Activated CD4-positive, alpha-beta T cell treated with anti-CD3 and anti-CD28 coated beads for 4 hours (primary cell): ENCODE measurements at regions not wholly inside any gene's neighbourhood (a gene's known extent, or its start where the extent isn't known, plus 50 kb on each side); places are given as distances from the start of the nearest gene placed in this dataset.

Experiments used
- DNase-seq, 2 donors: peaks; one replicate each; pipeline ENCODE4 v3.0.0-alpha.2; 2020

DNA sequence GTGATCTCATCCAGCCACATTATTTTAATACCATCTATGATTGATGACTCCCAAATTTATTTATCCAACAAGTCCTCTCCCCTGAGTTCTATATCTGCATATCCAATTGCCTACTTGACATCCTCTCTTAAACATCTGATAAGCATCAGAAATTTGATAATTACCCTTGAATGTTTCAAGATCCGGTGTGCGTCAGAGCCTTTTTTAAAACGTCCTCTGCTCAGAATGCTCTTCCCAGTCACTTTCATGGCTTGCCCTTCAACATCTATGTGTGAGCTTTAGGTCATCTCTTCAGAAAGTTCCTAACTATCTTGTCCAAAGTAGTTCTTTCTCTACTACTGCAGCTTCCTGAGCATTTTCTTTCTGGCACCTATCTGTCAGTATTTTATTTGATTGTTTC is 364.3 kb downstream of the PLPP3 start:
- no peak for DNase-seq

DNA sequence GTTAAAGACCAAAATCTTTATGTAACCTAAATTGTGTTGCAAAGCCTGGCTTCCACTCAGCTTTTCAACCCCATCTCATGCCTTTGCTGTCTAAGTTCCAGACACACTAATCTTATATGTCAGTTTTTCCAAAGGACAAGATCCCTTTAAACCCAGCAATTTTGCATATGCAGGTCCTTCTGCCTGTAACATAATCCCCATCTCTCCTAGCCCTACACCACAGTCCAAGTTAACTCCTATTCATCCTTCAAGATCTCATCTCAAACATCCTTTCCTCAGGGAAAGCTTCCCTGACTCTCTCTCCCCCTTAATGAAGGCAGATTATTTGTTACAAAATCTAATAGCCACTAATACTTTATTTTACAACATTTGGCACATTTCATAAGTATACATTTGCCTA is 366.3 kb downstream of the PLPP3 start:
- DNase-seq, result no peak

DNA sequence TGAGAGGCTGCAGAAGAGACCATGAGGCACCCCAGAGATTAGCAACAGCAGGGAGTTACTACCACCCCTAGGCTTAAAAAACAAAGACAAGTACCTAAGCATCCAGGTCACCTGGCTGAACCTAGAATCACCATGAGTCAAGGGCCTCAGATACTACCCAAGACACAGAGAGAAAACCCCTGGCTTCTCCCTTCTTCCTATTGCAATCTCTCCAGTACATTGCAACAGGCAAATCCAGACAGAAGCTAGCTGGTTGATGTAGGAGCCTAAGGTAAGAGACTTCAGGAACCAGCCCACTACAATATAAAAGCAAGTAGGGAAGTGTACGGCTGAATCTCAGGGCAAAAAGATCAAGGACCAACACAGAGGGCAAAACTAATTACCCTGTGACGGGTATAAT is 367.2 kb downstream of the PLPP3 start:
- no peak for DNase-seq

DNA sequence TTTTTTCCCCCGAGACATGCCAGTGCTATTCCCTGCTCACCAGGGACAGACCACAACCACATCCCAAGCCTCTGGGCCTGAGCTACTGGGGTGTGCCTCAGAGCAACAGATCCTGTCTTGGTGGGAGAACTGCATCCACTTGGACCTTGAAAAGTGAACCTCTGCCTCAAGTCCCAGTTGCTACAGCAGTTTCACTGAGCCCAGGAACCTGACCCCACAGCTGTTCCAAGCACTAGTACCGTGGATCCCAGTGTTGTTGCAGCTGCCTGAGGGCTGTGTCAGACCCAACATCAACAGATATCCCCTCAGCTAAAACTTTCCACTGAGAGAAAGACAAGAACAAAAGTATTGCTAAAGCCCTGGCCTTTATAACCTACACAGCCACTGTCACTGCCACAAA is 373.0 kb downstream of the PLPP3 start:
- DNase-seq, result no peak

DNA sequence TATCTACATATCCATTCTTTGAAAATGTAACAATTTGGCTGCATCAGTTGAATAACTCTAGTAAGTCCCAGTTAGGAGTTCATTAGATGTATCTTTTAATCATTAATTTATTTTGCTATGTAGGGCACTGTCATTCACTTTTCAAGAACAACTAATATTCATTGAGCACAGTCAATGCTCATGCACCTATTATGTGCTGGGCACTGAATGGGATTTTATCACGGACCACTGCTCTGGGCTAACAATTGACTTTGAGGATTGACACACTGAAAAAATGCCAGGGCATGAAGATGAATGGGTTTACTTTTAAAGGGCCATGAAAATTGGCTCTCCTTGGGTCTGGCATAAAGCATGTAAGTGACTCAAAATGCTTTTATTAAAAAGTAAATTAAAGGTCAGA is 375.2 kb downstream of the PLPP3 start:
- DNase-seq, result no peak

DNA sequence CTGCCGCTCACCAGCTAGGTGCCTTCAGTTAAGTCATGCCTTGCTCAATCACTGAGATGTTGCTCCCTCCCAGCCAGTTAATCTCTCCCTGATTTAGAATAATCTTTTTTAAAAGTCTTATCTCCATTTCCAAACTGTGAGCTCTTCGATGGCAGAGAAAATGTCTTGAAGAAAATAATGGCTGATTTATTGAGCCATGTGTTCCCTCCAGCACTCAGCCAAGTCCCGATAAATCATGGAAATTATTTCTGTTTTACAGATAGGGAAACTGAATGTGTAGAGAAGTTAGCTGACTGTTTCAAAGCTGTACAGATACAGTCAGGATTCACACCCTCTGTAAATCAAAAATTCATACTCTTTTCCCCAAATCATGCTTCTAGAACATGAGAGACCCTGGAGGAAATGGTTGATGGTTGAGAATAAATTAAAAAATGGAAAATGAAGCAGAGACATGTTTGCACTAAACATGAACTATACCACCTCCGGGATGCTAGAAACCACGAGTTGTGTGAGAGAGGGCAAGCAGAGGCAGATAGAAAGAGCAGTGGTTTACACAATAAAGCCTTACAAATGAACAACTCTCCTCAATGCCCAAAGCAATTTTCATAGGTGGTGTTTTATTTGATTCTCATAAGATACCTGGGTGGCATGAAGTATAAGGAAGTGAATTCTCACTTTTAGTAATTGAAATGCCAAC is 376.4 kb downstream of the PLPP3 start:
- DNase-seq, result no peak

DNA sequence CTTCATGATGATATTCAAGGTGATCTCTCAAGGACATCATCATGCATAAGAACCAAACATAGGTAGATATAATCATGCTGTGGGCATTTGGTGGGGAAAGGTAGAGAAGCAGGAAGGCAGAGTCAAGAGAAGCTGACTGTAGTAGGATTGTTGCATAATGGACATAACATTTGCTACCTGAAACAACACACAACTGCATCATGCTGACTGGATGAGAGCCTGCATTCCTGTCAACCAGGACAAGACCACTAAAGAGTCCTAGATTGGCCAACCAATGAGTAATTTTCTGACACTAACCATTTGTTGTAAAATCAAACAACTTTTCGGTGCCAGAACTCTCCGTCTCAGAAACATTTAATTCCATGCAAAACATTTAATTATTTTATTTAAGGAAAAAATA is 377.2 kb downstream of the PLPP3 start:
- DNase-seq, result no peak

DNA sequence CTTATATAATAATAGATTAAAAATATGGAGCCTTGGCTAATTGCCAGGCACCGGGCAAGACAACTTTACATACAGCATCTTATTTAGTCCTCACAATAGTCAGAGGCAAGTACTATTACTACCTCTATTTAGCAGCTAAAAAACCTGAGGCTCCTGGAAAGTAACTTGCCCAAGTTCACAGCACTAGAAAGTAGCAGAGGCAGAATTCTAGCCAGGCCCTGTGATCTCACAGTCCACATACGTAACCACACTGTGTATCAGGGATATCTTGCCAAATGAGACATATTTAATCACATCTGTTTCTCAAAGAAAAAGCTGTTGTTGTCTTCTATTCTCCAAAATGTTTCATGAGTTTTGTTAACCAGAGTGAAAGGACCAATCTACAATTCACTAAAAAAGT is 378.5 kb downstream of the PLPP3 start:
- DNase-seq, result no peak

DNA sequence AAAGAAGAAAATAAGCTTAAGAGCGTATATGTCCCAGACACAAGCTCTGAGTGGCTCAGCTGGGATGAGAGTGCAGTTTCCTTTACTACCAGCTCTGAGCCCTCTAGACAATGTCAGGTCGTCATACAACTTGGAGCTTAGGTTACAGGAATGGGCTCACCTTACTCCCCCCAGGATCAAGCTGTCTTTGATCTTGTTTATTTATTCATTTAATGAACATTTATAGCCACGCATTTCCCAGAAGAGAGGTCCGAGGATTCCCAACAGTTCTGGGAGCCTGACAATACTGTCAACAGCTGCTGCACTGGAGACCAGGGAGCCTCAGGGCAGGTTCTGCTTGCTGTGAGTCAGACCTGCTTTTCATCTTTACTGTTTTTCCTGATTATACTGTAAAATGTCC is 378.9 kb downstream of the PLPP3 start:
- no peak for DNase-seq

DNA sequence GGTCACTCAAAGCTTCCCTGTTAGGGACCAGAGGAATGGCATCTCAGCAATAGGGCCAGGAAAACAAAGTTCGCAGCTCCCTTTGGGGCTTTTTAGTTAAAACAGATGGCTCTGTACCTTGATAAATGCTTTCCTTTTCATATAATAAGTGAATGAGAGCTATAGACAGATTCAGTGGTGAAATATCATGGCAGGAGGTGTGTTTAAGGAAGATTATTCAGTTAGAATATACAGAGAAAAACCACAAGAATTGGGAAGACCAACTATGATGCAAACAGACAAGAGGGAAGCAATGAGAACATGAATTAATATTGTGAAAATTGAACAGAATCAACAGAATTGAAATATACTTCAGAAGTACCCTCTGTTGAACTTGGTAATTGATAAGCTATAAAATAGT is 379.4 kb downstream of the PLPP3 start:
- no peak for DNase-seq

DNA sequence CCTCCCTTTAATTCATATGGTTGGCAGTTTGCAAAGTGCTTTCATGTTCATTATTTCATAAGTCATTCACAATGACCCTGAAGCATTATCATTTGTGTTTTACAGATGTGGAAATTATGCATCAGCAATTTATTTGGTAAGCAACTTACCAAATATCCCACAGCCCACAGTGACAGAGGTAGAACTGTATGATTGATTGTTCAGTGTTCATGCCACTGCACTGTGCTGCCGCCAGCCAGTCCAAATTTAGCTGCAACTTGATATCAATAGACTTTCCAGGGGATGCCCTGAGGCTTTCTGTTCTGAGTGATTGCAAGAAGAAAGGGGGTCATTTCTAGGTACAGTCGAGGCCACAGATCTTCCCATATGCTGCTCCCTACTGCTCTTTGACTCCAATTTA is 380.3 kb downstream of the PLPP3 start:
- no peak for DNase-seq

DNA sequence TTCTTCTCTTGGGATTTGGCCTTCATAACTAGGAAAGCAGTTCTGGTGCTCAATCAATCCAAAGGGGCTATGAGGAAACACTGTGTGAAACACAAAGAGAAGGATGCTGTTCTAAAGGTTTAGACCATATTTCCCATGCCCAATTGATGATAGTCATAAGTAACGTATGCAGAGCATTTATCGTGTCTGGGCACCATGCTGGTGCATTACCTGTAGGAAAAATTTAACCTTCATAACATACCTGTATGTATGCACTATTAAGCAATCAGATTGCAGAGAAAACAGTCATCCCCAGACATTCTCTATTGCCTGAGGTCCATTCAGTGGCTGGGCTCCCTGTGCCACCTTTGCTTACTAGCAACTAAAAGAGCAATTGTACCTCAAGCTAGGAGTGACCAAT is 381.4 kb downstream of the PLPP3 start:
- no peak for DNase-seq

DNA sequence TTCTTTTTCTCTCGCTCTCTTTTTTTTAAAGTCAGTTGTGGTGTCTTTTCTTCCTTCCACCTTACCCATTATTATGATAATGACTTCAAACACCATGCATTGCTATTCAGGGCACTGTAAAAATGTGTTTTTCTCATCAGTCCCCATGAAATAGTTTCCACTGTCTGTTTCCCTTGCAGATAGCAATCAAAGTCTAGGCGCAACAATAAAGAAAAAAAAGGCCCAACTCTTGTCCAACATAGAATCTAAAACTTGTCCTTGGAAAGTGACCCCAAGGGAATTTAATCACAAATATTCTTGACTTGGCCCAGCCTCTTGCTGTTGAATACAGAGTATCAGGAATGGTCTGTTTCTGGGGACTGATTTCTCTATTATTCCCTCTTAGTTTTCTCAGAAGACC is 382.5 kb downstream of the PLPP3 start:
- no peak for DNase-seq

DNA sequence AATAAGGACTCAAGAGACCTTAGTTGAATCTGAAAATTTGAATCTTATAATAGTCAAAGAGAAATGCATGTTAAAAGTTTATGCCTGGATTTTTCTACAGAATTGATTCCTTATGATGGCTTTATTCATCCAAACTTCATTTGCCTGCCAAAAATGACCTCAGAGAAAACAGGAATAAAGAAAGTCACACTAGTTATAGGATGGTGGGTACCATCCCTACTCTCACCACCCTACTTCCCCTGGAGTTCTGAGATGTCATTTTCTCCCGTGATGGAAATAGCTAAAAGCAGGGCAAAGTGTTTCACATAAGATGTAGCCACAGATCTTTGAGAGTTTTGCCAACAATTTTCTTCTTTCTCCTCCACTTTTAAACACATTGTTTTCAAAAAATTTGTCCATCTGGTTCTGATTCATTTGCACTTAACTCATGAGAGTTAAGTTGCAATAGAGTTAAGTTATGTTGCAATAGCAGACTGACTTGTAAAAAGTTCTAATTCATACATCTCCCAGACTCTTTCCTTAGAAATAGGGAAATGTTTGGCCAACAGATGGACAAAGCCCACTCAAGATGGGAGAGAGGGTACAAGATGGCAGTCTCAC is 384.6 kb downstream of the PLPP3 start:
- DNase-seq, result no peak

DNA sequence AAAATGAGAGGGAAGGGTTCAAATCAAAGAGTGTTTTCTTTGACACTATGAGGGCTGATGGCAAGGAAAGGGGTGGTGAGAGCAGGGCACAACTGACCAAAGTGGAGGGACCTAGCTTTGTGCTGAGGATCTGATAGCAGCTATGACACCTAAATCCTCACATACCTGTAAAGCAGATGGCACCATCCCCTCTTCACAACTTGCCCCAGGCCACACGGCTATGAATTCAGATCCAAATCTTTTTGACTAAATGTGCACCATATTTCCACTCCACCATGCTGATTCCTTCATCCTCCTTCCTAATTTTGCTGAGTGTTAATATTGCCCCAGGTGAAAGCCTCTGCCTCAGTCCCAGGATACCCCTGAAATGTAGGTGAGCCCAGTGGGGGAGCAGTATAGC is 385.7 kb downstream of the PLPP3 start:
- no peak for DNase-seq

DNA sequence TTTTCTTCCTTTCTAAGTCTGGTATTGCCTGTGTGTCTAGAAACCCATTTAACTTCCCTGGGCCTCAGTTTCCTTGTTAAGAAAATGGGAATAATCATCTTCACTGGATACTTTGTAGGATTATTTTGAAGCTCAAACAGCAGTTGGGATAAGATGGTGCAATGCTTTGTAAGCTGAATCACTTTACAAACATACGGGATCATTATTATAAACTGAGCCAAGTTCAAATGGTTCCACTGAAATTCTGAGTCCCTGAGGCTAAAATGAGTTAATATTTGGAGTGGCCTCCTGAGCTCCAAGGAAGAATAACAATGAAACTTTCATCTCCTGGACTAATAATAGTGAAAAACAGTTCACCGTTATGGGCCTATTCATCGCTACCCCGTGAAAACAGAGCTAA is 388.0 kb downstream of the PLPP3 start:
- DNase-seq, result no peak

DNA sequence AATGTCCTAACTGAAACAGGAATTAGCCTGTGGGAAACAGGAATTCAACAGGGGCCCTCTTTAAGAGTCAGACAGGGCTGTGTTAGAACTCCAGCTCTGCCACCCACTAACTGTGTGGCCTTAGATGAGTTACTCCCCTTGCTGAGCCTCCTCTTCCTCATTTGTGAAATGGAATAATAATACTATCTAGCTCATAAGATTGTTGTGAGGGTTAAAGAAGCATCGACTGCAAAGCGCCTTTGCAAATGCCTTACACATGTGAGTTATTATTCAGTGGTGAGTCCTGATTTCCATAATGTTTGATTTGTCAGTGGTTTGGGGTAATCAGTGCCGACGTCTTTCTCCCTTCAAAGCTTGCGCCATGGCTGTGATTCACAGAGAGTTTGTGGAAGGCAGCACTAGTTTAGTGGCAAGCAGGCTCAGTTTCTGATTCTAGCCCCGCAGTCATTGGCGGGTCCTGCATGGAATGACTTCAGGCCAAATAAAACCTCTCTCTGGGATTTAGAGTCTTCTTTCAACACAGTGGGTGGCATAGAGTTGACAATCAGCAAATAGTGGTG is 388.5 kb downstream of the PLPP3 start:
- no peak for DNase-seq

DNA sequence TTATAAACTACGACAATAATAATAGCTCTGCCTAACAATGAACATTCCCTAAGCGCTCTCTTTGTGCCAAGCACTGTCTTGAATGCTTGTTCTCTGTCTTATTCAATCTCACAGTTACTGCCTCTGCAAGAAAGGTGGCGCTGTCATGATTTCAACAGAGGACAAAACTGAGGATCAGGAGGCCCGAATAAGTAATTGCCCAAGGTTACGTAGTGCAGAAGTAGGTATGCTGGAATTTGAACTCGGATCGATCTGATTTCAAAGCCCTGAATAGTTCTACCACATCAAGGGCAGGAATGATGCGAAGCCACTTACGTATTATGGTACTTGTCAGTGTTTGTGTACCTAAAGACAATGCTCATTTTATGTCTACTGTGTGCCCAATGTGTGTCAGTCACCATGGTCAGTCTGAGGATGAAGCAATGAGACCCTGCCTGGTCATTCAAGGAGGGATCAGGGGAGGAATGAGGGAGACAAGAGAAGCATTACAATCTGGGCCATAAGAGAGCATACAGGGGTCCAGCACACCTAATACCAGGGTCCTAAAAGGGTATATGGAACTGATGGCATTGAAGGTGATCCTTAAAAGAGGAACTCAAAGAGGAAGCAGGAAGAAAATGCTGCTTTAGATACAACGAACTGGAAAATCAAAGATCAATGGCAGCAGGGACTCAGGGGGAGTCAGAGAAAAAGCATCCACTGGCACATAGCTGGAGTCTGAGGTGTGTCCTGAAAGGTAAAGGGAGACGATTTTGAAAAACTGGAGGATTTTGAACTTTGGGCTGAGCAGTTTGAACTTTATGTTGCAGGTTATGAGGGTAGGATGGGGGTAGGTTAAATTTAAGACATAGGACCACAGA is 389.2 kb downstream of the PLPP3 start:
- DNase-seq, result no peak

DNA sequence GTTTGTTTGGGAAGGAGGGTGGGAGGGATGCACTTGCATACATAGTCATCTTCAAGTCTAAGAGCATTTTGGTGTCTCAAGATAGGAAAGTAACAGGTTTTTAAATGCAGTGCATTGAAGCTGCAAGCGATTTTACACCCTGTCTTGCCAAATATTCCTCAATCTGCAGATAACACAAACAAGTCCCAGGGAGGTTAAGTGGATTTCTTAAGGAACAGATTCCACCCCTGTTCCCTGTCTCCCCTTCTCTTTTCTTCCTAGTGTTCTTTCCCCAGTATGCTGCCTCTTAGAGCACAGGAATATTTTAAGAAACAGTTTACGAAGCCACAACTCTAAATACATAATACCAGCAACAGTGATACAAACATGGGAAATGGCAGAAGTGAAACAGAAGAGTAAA is 389.9 kb downstream of the PLPP3 start:
- DNase-seq, result no peak

DNA sequence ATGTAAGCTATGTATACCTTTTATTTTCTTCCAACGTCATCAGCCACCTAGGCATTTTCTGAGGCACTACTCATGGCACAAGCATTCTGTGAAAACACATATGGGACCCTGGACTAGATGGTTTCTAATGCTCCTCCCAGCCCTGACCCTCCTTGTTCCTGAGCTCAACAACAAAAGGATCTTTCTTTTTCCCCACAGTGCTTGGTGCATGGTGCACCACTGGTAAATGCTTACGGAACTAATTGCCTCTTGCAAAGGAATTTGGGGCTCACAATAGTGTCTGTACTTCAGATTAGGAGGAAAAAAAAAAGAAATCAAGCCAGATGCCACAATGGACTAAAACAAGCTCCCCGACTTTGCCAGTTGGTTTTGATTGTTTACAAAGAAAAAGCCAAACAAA is 390.5 kb downstream of the PLPP3 start:
- DNase-seq, result no peak

DNA sequence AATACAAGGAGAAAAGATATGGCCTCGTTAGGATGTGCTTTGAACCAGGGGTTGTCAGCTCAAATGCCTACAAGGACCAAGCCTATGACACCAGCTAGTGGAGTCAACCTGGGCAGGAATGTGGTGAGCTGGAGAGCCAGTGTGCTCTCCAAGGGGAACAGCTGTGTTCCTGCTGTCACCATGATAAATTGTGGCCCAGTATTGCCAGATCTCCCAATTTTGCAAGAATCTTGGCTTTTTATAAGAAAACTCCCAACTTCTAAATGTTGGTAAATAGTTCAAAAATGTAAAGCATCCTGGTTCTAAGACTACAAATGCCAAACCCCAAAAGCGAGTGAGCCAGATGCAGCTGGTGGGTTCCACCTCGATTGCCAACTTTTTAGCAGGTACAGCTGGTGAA is 391.1 kb downstream of the PLPP3 start:
- DNase-seq, result no peak

DNA sequence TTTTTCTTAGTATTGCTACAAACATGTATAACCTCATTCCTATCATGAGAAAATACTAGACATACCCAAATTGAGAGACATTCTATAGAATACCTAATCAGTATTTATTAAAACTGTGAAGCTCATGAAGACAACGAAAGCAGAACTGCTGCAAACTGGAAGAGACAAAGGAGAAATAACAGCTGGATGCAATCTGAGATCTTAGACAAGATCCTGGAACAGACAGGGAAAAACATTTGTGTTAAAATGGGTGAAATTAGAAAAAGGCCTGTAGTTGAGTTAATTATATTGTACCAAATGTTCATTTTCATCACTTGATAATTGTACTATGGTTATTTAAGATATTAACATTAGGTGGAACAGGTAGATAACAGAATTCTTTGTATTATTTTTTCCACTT is 392.0 kb downstream of the PLPP3 start:
- DNase-seq, result no peak

DNA sequence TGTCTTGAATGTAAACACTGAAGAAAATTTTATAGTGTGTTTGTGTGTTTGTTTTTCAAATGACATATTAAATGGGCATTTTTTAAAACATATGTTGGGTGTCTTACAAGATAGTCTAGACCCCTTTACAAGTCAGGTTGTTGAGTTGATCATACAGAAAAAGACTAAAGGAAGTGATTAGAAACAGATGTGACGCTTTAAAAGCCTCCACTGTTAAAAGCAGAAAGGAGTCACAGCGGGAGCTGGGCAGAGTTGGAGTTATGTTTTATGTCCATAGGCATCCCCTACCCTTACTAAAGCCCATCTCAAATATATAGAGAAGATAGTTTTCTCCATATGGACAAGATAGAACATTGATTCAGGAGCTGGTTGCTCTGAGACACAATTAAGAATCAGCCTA is 393.9 kb downstream of the PLPP3 start:
- no peak for DNase-seq

DNA sequence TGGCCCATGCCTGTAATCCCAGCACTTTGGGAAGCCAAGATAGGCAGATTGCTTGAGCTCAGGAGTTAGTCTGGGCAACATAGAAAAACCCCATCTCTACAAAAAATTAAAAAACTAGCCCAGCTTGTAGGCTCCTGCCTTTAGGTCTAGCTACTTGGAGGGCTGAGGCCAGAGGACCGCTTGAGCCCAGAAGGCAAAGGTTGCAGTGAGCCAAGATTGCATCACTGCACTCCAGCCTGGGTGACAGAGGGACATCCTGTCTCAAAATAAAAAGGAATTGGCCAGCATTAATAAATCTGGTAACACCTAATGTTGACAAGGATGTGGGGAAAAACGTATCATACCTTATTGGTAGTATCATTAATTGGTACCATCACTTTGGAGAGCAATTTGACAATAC is 396.2 kb downstream of the PLPP3 start:
- no peak for DNase-seq
